K562 (cell line): ENCODE measurements at regions not wholly inside any gene's neighbourhood (a gene's known extent, or its start where the extent isn't known, plus 50 kb on each side); places are given as distances from the start of the nearest gene placed in this dataset.

Experiments used
- ATF7 ChIP-seq: fragments of 450-650 bp; IDR thresholded peaks from 2 replicates; pipeline ENCODE4 v1.7.1; 2014; ENCODE audit warnings: mild to moderate bottlenecking, moderate library complexity
- CBFA2T3 ChIP-seq: fragments of 450-650 bp; IDR thresholded peaks from 2 replicates; pipeline ENCODE4 v1.6.1; 2017
- CXXC5 ChIP-seq: fragments of 250-450 bp; sonication (Bioruptor Pico); IDR thresholded peaks from 2 replicates; pipeline ENCODE4 v1.8.0; 2022; ENCODE audit warnings: inconsistent platforms, mild to moderate bottlenecking, moderate library complexity
- EP300 ChIP-seq: IDR thresholded peaks from 2 replicates; pipeline ENCODE4 v1.6.1; 2012; ENCODE audit warnings: low read length, improper control_type of control experiment
- HEY1 ChIP-seq: fragments of 250-450 bp; sonication (Bioruptor Pico); IDR thresholded peaks from 2 replicates; pipeline ENCODE4 v1.5.0; 2020; ENCODE audit warnings: mild to moderate bottlenecking, moderate library complexity, borderline replicate concordance
- HNRNPK ChIP-seq: fragments of 200-400 bp; formaldehyde crosslinking; IDR thresholded peaks from one replicate; pipeline ENCODE4 v1.6.1; 2018; ENCODE audit warnings: mild to moderate bottlenecking, low read depth, low read length; ENCODE audit not compliant: poor library complexity, severe bottlenecking
- MTA1 ChIP-seq: fragments of 450-650 bp; IDR thresholded peaks from 2 replicates; pipeline ENCODE4 v1.6.1; 2017; ENCODE audit warnings: borderline replicate concordance
- MYC ChIP-seq, 2 experiments: fragments of 250-450 bp in 1 of 2; sonication (Bioruptor Pico) in 1 of 2; IDR thresholded peaks; 2 replicates each; pipeline versions ENCODE4 v1.5.1 to v1.6.1; 2012 to 2021; ENCODE audit warnings: low read depth in 2 of 2, borderline replicate concordance in 1 of 2, improper control_type of control experiment in 1 of 2, low read length in 1 of 2, mild to moderate bottlenecking in 1 of 2, moderate library complexity in 1 of 2
- OTX1 ChIP-seq: fragments of 450-650 bp; formaldehyde crosslinking; IDR thresholded peaks from 2 replicates; pipeline ENCODE4 v1.4.0; 2022; ENCODE audit warnings: mild to moderate bottlenecking
- RBM39 ChIP-seq: fragments of 200-400 bp; formaldehyde crosslinking; optimal IDR thresholded peaks from 2 replicates; pipeline ENCODE3; 2018; ENCODE audit warnings: low read depth, low read length
- SAFB ChIP-seq: fragments of 200-400 bp; formaldehyde crosslinking; IDR thresholded peaks from 2 replicates; pipeline ENCODE4 v1.6.1; 2017; ENCODE audit warnings: low read depth, low read length, borderline replicate concordance
- TEAD1 ChIP-seq, 2 experiments: fragments of 450-650 bp in 1 of 2; sonication (generic) in 1 of 2; formaldehyde crosslinking; IDR thresholded peaks; 2 replicates each; pipeline versions ENCODE4 v1.4.0 to v1.8.0; 2020 to 2022; ENCODE audit warnings: mild to moderate bottlenecking in 2 of 2, missing genetic modification reagents in 1 of 2
- ZBTB1 ChIP-seq: sonication (generic); formaldehyde crosslinking; IDR thresholded peaks from 2 replicates; pipeline ENCODE4 v1.8.1; 2023; ENCODE audit warnings: missing genetic modification reagents, low read depth, mild to moderate bottlenecking, borderline replicate concordance
- ZNF143 ChIP-seq: sonication (generic); formaldehyde crosslinking; IDR thresholded peaks from 2 replicates; pipeline ENCODE4 v1.9.0; 2022; ENCODE audit warnings: mild to moderate bottlenecking, missing genetic modification reagents
- ZNF311 ChIP-seq: fragments of 250-450 bp; sonication (Bioruptor Pico); IDR thresholded peaks from 2 replicates; pipeline ENCODE4 v1.4.0; 2020; ENCODE audit warnings: mild to moderate bottlenecking, moderate library complexity
- TF ChIP-seq, protein P1 (sequence below): fragments of 250-450 bp; sonication (Bioruptor Pico); IDR thresholded peaks from 2 replicates; pipeline ENCODE4 v1.9.0; 2021; ENCODE audit warnings: mild to moderate bottlenecking, inconsistent platforms
- TF ChIP-seq, protein P2 (sequence below): sonication (generic); formaldehyde crosslinking; IDR thresholded peaks from 2 replicates; pipeline ENCODE4 v1.8.1; 2023; ENCODE audit warnings: mild to moderate bottlenecking, missing genetic modification reagents
- TF ChIP-seq, protein P3 (sequence below), 2 experiments: fragments of 450-650 bp; conservative IDR thresholded peaks; 2 replicates each; pipeline ENCODE4 v1.6.1; 2017; ENCODE audit warnings: mild to moderate bottlenecking in 2 of 2, moderate library complexity in 2 of 2
- TF ChIP-seq, protein P4 (sequence below): fragments of 250-450 bp; sonication (Bioruptor Pico); IDR thresholded peaks from 2 replicates; pipeline ENCODE4 v1.8.0; 2022; ENCODE audit warnings: inconsistent platforms

DNA sequence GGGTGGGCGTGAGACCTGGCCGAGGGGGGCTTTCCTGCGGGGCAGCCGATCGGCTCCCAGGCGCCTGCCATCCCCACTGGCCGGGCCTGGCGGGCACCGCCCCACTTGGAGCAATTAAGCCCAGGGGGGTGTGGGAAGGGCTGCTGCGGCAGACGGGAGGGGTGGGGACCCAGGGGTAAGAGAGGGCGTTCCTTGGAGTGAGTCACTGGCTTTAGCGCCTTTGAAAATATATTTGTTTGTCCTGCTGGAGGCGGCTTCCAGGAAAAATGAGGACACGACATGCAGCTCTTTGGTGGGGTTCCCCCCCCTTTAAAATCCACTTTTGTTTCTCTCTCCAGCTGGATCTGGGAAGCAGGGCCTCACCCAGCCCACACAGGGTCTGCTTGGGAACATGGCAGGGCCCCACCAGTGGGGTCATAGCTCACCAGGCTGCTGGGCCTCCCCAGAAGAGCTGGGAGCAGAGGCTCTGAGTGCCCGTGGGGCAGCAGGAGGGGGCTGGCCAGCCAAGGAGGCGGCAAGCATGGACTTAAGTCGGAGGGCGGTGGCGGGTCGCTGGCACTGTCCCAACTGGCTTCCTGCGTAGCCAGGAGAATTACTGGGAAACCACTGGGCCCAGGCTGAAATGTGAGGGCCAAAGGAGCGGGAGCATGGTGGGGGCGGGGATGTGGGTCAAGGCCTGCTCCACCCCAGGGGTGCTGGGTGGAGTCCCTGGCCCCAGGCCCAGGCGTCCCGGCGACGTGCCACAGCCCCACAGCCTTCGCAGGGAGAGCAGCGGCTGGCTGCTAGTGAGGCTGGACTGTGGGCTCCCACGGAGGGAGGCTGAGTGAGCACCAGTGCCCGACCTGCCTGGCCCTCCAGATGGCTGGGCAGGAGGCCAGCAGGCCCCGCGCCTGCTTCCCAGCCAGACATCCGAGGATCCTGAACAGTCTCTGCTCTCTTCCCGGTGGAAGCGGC is 128.0 kb downstream of the RFLNA start (continued):
- TF ChIP-seq ATF7 = peak; percentile 70; the same call in 1 of the 2 replicates
- peak; percentile 55 for TF ChIP-seq SAFB
- peak; percentile 3; the same call in 1 of the 2 replicates for TF ChIP-seq EP300
- no peak for TF ChIP-seq HEY1 (CRISPR knock-in tag)
- no peak for TF ChIP-seq TEAD1 (CRISPR knock-in tag; IDR thresholded peaks at IDR 0.05)
- TF ChIP-seq MYC (IDR thresholded peaks at IDR 0.05; ENCODE audit: low read depth, low read length) = no peak
- no peak for TF ChIP-seq MYC (CRISPR knock-in tag; IDR thresholded peaks at IDR 0.05; ENCODE audit: borderline replicate concordance, low read depth)
- no peak for TF ChIP-seq ZNF143 (CRISPR knock-in tag)
- no peak for TF ChIP-seq RBM39
- TF ChIP-seq, protein P1, sequence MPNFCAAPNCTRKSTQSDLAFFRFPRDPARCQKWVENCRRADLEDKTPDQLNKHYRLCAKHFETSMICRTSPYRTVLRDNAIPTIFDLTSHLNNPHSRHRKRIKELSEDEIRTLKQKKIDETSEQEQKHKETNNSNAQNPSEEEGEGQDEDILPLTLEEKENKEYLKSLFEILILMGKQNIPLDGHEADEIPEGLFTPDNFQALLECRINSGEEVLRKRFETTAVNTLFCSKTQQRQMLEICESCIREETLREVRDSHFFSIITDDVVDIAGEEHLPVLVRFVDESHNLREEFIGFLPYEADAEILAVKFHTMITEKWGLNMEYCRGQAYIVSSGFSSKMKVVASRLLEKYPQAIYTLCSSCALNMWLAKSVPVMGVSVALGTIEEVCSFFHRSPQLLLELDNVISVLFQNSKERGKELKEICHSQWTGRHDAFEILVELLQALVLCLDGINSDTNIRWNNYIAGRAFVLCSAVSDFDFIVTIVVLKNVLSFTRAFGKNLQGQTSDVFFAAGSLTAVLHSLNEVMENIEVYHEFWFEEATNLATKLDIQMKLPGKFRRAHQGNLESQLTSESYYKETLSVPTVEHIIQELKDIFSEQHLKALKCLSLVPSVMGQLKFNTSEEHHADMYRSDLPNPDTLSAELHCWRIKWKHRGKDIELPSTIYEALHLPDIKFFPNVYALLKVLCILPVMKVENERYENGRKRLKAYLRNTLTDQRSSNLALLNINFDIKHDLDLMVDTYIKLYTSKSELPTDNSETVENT (CRISPR knock-in tag) = no peak
- no peak for TF ChIP-seq HNRNPK
- TF ChIP-seq OTX1 (CRISPR knock-in tag) = no peak
- no peak for TF ChIP-seq MTA1
- no peak for TF ChIP-seq ZNF311 (CRISPR knock-in tag)
- TF ChIP-seq CBFA2T3 = peak; percentile 8; the same call in 1 of the 2 replicates
- 0 out of 2 replicates have a peak, but pooled peaks have one; percentile 23 for TF ChIP-seq ZBTB1 (CRISPR knock-in tag)
- TF ChIP-seq, protein P2, sequence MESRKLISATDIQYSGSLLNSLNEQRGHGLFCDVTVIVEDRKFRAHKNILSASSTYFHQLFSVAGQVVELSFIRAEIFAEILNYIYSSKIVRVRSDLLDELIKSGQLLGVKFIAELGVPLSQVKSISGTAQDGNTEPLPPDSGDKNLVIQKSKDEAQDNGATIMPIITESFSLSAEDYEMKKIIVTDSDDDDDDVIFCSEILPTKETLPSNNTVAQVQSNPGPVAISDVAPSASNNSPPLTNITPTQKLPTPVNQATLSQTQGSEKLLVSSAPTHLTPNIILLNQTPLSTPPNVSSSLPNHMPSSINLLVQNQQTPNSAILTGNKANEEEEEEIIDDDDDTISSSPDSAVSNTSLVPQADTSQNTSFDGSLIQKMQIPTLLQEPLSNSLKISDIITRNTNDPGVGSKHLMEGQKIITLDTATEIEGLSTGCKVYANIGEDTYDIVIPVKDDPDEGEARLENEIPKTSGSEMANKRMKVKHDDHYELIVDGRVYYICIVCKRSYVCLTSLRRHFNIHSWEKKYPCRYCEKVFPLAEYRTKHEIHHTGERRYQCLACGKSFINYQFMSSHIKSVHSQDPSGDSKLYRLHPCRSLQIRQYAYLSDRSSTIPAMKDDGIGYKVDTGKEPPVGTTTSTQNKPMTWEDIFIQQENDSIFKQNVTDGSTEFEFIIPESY = no peak; the same call in none of the 2 replicates
- TF ChIP-seq, protein P3, sequence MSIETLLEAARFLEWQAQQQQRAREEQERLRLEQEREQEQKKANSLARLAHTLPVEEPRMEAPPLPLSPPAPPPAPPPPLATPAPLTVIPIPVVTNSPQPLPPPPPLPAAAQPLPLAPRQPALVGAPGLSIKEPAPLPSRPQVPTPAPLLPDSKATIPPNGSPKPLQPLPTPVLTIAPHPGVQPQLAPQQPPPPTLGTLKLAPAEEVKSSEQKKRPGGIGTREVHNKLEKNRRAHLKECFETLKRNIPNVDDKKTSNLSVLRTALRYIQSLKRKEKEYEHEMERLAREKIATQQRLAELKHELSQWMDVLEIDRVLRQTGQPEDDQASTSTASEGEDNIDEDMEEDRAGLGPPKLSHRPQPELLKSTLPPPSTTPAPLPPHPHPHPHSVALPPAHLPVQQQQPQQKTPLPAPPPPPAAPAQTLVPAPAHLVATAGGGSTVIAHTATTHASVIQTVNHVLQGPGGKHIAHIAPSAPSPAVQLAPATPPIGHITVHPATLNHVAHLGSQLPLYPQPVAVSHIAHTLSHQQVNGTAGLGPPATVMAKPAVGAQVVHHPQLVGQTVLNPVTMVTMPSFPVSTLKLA (conservative IDR thresholded peaks at IDR 0.05) = peak; percentile 66 to 82
- TF ChIP-seq, protein P4, sequence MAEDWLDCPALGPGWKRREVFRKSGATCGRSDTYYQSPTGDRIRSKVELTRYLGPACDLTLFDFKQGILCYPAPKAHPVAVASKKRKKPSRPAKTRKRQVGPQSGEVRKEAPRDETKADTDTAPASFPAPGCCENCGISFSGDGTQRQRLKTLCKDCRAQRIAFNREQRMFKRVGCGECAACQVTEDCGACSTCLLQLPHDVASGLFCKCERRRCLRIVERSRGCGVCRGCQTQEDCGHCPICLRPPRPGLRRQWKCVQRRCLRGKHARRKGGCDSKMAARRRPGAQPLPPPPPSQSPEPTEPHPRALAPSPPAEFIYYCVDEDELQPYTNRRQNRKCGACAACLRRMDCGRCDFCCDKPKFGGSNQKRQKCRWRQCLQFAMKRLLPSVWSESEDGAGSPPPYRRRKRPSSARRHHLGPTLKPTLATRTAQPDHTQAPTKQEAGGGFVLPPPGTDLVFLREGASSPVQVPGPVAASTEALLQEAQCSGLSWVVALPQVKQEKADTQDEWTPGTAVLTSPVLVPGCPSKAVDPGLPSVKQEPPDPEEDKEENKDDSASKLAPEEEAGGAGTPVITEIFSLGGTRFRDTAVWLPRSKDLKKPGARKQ (CRISPR knock-in tag) = no peak
- peak; percentile 45; the same call in 1 of the 2 replicates for TF ChIP-seq CXXC5 (CRISPR knock-in tag)
